ENCODE measurements at regions not wholly inside any gene's neighbourhood (a gene's known extent, or its start where the extent isn't known, plus 50 kb on each side); places are given as distances from the start of the nearest gene placed in this dataset.
"Not testable (repeated sequence)": the region's sequence is repeated elsewhere in the genome, so short reads cannot be mapped to it uniquely, and the experiment has no call there.

GRCh38 chr17:26987851-26988250 is 306.1 kb upstream of the WSB1 start:
- H3K4me3 ChIP-seq; H3K4me1 ChIP-seq; DNase-seq (ENCODE audit: low spot score in 2 of 2); H3K27ac ChIP-seq; intact Hi-C loops (cut with DNase I; ENCODE audit: low total_unique reads); H3K36me3 ChIP-seq; H3K27me3 ChIP-seq; H3K9me3 ChIP-seq: not testable (repeated sequence)

DNA sequence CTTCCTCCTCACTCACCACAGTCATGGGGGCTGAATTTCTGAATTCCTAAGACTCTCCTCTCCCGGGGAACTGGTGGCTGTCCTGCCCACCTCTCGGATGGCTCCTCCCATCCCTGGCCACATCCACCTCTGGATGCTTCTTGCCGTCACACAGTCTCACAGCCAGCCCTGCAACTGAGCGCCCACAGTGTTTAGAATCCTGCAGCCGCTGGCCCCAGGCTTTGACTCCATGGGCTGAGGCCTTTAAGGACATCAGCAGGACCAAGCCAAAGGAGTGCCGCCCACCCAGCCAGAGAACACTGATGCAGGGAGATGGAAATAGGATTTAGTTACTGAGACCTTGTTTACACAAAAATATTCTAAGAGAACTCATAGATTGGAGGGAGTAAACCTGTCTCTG is 299.3 kb upstream of the WSB1 start:
- H3K27me3 ChIP-seq; H3K9me3 ChIP-seq; H3K27ac ChIP-seq; intact Hi-C loops (cut with DNase I; ENCODE audit: low total_unique reads); H3K36me3 ChIP-seq; H3K4me3 ChIP-seq; H3K4me1 ChIP-seq; DNase-seq (ENCODE audit: low spot score in 2 of 2): not testable (repeated sequence)

GRCh38 chr17:26996146-26996916 is 297.6 kb upstream of the WSB1 start:
- H3K27ac ChIP-seq; H3K9me3 ChIP-seq; H3K4me3 ChIP-seq; intact Hi-C loops (cut with DNase I; ENCODE audit: low total_unique reads); H3K4me1 ChIP-seq; DNase-seq (ENCODE audit: low spot score in 2 of 2); H3K27me3 ChIP-seq; H3K36me3 ChIP-seq: not testable (repeated sequence)

DNA sequence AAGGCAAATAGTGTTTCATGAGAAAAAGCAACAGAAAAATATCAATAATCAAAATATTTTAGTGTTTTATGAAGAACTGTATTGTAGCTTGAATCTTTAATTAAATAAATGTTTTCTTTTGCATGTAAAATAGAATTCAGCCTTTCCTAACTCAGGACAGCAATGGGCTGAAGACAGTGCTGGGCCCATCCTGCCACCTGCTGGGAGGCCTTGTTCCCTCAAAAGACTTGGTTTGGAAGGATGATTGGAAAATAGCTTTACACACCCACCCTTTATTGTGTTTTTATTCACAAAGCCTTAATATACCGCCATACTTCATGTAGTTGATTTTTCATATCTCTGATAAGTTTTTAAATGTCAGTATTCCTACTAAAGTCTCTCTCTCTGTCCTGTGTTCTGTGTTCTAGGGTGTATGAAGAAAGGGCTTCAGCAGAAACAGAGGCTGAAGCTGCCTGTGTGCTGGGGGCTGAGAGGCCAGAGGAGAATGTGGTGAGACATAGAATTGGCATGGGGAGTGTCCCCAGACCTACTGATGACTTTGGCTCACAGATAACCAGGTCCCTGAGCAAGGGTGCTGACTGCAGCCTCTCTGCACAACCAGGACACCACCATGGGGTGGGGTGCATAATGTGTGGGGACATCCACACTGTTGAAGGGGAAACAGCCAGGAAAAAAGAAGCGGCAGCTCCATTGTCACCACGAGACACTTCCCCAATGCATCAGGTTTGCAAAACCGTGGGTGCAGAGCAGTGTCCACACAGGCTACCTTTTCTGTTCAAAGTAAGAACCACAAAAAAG is 286.0 kb upstream of the WSB1 start:
- H3K9me3 ChIP-seq; H3K27me3 ChIP-seq; H3K27ac ChIP-seq; DNase-seq (ENCODE audit: low spot score in 2 of 2); intact Hi-C loops (cut with DNase I; ENCODE audit: low total_unique reads); H3K4me3 ChIP-seq; H3K4me1 ChIP-seq; H3K36me3 ChIP-seq: not testable (repeated sequence)

DNA sequence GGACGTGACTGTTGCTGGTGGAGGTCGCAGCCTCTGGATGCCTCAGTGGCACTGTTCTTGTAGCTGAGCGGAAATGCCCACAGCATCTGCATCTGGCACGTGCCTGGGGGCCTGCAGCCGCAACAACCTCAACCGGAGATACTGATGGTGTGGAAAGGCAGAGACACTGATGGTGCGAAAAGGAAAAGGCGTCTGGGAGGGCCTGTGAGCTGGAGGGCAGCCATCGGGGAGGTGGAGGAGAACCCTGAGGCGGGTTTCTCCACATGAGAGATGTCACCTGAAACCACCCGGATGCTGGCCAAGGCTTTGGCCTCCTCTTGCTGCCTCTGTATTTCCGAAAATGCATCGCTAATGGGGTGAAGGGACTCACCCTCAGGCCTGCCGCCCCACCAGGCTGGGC is 284.8 kb upstream of the WSB1 start:
- no peak overlapping the region for H3K27ac ChIP-seq
- no peaks in the 10 kb centered on the region for H3K4me1 ChIP-seq
- intact Hi-C loops (cut with DNase I; ENCODE audit: low total_unique reads): no loop called here
- no peak for DNase-seq (ENCODE audit: low spot score in 2 of 2)
- H3K36me3 ChIP-seq: no peaks in the 10 kb centered on the region
- H3K9me3 ChIP-seq: no peaks in the 10 kb centered on the region
- no peak overlapping the region for H3K4me3 ChIP-seq
- no peaks in the 10 kb centered on the region for H3K27me3 ChIP-seq
- TF ChIP-seq, protein P1, sequence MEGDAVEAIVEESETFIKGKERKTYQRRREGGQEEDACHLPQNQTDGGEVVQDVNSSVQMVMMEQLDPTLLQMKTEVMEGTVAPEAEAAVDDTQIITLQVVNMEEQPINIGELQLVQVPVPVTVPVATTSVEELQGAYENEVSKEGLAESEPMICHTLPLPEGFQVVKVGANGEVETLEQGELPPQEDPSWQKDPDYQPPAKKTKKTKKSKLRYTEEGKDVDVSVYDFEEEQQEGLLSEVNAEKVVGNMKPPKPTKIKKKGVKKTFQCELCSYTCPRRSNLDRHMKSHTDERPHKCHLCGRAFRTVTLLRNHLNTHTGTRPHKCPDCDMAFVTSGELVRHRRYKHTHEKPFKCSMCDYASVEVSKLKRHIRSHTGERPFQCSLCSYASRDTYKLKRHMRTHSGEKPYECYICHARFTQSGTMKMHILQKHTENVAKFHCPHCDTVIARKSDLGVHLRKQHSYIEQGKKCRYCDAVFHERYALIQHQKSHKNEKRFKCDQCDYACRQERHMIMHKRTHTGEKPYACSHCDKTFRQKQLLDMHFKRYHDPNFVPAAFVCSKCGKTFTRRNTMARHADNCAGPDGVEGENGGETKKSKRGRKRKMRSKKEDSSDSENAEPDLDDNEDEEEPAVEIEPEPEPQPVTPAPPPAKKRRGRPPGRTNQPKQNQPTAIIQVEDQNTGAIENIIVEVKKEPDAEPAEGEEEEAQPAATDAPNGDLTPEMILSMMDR (IDR thresholded peaks at IDR 0.05): no peak
- TF ChIP-seq POLR2A (IDR thresholded peaks at IDR 0.05): no peak
- no peak for TF ChIP-seq POLR2AphosphoS5 (IDR thresholded peaks at IDR 0.05)

- H3K4me3 ChIP-seq; intact Hi-C loops (cut with DNase I; ENCODE audit: low total_unique reads); H3K27me3 ChIP-seq: not testable (repeated sequence)
Measured at GRCh38 chr17:27010138-27010537, 283.8 kb upstream of the WSB1 start.

DNA sequence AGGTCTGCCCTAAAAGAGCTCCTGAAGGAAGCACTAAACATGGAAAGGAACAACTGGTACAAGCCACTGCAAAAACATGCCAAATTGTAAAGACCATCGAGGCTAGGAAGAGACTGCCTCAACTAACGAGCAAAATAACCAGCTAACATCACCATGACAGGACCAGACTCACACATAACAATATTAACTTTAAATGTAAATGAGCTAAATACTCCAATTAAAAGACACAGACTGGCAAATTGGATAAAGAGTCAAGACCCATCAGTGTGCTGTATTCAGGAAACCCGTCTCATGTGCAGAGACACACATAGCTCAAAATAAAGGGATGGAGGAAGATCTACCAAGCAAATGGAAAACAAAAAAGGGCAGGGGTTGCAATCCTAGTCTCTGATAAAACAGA is 263.4 kb upstream of the WSB1 start:
- intact Hi-C loops (cut with DNase I; ENCODE audit: low total_unique reads); H3K27me3 ChIP-seq; DNase-seq (ENCODE audit: low spot score in 2 of 2); H3K36me3 ChIP-seq; H3K27ac ChIP-seq; H3K4me1 ChIP-seq; H3K4me3 ChIP-seq: not testable (repeated sequence)
- H3K9me3 ChIP-seq: peaks cover 11 to 25% of the 10 kb centered on the region in 2 donors

More at GRCh38 chr17:27010138-27010537, 283.8 kb upstream of the WSB1 start:
- not testable (repeated sequence) for H3K27ac ChIP-seq; H3K36me3 ChIP-seq; DNase-seq (ENCODE audit: low spot score in 2 of 2); H3K4me1 ChIP-seq; H3K9me3 ChIP-seq

DNA sequence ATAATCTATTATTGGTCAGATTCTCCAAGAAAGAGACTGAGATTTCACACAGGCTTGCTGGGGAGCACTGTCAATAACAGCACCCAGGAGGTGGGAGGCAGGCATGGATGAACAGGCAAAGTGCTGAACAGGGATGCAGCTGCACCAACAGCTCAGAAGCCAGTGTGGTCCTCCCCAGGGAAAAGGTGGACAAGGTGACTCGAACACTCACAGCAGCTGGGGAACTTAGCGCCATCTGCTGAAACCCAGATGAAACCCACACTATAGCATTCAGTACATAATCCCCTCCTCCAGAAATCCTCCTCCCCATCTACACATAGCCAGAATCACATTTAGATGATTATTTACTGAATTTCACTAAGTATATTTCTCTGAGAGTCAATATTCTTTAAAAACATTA is 255.2 kb upstream of the WSB1 start:
- Histone ChIP-seq H3K27ac (no peak overlapping the region), H3K36me3 (no peaks in the 10 kb centered on the region), H3K4me3 (no peak overlapping the region), H3K9me3 (peaks cover 0 to 4% of the 10 kb centered on the region in 2 donors), H3K27me3 (no peaks in the 10 kb centered on the region), H3K4me1 (no peaks in the 10 kb centered on the region)
- DNase-seq (ENCODE audit: low spot score in 2 of 2): no peak
- intact Hi-C loops (cut with DNase I; ENCODE audit: low total_unique reads): no loop called here
- TF ChIP-seq, protein P1 (IDR thresholded peaks at IDR 0.05): no peak
- TF ChIP-seq POLR2A (IDR thresholded peaks at IDR 0.05) (no peak), POLR2AphosphoS5 (IDR thresholded peaks at IDR 0.05) (no peak)

DNA sequence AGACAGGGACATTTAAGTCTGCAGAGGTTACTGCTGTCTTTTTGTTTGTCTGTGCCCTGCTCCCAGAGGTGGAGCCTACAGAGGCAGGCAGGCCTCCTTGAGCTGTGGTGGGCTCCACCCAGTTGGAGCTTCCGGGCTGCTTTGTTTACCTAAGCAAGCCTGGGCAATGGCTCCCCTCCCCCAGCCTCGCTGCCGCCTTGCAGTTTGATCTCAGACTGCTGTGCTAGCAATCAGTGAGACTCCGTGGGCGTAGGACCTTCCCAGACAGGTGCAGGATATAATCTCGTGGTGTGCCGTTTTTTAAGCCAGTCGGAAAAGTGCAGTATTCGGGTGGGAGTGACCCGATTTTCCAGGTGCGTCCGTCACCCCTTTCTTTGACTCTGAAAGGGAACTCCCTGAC is 248.9 kb upstream of the WSB1 start:
- DNase-seq (ENCODE audit: low spot score in 2 of 2); intact Hi-C loops (cut with DNase I; ENCODE audit: low total_unique reads); H3K27me3 ChIP-seq; H3K4me1 ChIP-seq; H3K27ac ChIP-seq; H3K4me3 ChIP-seq; H3K36me3 ChIP-seq; H3K9me3 ChIP-seq: not testable (repeated sequence)

All from breast epithelium (tissue), 4 donors.